Motor neuron (in vitro differentiated cells): ENCODE measurements at regions not wholly inside any gene's neighbourhood (a gene's known extent, or its start where the extent isn't known, plus 50 kb on each side); places are given as distances from the start of the nearest gene placed in this dataset.
"Not testable (repeated sequence)": the region's sequence is repeated elsewhere in the genome, so short reads cannot be mapped to it uniquely, and the experiment has no call there.

Experiments used
- ATAC-seq, 8 experiments: fragments of 200-7000 bp; cut with Tn5 transposase; replicated peaks in 6 of 8; 2 replicates each; pipeline ENCODE4 v1.8.0; 2021; ENCODE audit warnings: mild to moderate bottlenecking in 8 of 8, moderate library complexity in 8 of 8
- H3K27ac ChIP-seq, 2 donors: fragments of 250-450 bp; sonication (Bioruptor Pico); 2 replicates each; pipeline ENCODE4 v1.9.0; 2021; ENCODE audit warnings: antibody characterized with exemption in 2 of 2, mild to moderate bottlenecking in 2 of 2, moderate library complexity in 1 of 2
- H3K4me1 ChIP-seq, 2 donors: fragments of 250-450 bp; sonication (Bioruptor Pico); replicated peaks in 1 of 2; 2 replicates each; pipeline ENCODE4 v1.6.1; 2021; ENCODE audit warnings: antibody characterized with exemption in 2 of 2, mild to moderate bottlenecking in 2 of 2, moderate library complexity in 1 of 2
- H3K4me3 ChIP-seq, 5 donors: fragments of 250-450 bp; sonication (Bioruptor Pico); 2 replicates each; pipeline ENCODE4 v1.9.0; 2021; ENCODE audit warnings: antibody characterized with exemption in 5 of 5, mild to moderate bottlenecking in 5 of 5, moderate library complexity in 4 of 5
- WGBS, 10 experiments: fragments of 450-650 bp; shearing (Covaris generic); methylation state at CpG; one replicate each; pipeline ENCODE4 v1.0.0; 2022; 5-methylcytosine and 5-hydroxymethylcytosine counted together
- in situ Hi-C, 9 experiments: fragments of 400-800 bp; cut with MboI; loops; one replicate each; pipeline ENCODE4 v1.15.0; 2021; ENCODE audit warnings: low sequenced_read_pairs in 9 of 9, low pct_unique_long_range_greater_than_20kb in 2 of 9; ENCODE audit not compliant: unreplicated experiment in 9 of 9

- 20 to 100% (median 75%) methylated on average over 1 to 5 of the region's 5 CpGs for WGBS, 10 experiments
- Histone ChIP-seq H3K4me3 (no peak overlapping the region), H3K27ac (no peak overlapping the region), H3K4me1 (no peaks in the 10 kb centered on the region)
- in situ Hi-C loops: no loop called here
- ATAC-seq: peak in 3 of 8 experiments; percentile 31 to 54 (median 46)
These were observed 358.7 kb downstream of the RFC3 start for GRCh38 chr13:34176633-34177032.

- Histone ChIP-seq H3K4me1 (no peaks in the 10 kb centered on the region), H3K27ac (no peak overlapping the region), H3K4me3 (no peak overlapping the region)
- WGBS, 10 experiments: 14 to 43% (median 17%) methylated on average over 1 of the region's 1 CpG; no CpG with 5 or more reads in 6 of the 10 experiments
- in situ Hi-C loops: no loop called here
- no peak for ATAC-seq
These were observed 361.5 kb downstream of the RFC3 start for GRCh38 chr13:34179481-34179880.

DNA sequence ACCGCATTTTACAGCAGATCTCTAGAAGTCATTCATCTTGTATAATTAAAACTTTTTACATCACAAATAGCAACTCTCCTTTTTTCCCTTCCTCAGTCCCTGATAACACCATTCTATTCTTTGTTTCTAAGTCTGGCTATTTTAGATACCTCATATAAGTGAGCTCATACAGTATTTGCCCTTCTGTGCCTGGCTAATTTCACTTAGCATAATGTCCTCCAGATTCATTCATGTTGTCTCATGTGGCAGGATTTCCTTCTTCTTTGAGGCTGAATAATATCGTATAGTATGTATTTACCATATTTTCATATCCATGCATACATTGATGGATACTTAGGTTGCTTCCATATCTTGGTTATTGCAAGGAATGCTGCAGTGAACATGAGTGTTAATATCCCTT, 362.0 kb downstream of the RFC3 start:
- peak in 3 of 8 experiments; percentile 33 to 56 (median 38) for ATAC-seq
- in situ Hi-C loops: no loop called here

DNA sequence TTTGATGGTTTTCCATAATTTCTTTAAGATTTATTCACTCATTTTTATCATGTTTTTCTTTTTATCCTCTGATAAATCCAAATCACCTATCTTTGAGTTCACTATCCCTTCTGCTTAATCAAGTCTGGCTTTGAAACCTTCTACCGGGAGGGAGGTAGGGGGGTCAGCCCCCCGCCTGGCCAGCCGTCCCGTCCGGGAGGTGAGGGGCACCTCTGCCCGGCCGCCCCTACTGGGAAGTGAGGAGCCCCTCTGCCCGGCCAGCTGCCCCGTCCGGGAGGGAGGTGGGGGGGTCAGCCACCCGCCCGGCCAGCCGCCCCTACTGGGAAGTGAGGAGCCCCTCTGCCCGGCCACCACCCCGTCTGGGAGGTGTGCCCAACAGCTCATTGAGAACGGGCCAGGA, 363.3 kb downstream of the RFC3 start:
- ATAC-seq, H3K4me1 ChIP-seq, in situ Hi-C loops, H3K27ac ChIP-seq, H3K4me3 ChIP-seq: not testable (repeated sequence)
- WGBS, 10 experiments: 80 to 100% (median 96%) methylated on average over 1 to 5 of the region's 16 CpGs; no CpG with 5 or more reads in 5 of the 10 experiments

More for the DNA sequence above, 362.0 kb downstream of the RFC3 start:
- no peak overlapping the region for H3K4me3 ChIP-seq
- H3K4me1 ChIP-seq: no peaks in the 10 kb centered on the region
- WGBS, 10 experiments: 0 to 100% (median 81%) methylated on average over 1 to 2 of the region's 2 CpGs
- H3K27ac ChIP-seq: no peak overlapping the region

DNA sequence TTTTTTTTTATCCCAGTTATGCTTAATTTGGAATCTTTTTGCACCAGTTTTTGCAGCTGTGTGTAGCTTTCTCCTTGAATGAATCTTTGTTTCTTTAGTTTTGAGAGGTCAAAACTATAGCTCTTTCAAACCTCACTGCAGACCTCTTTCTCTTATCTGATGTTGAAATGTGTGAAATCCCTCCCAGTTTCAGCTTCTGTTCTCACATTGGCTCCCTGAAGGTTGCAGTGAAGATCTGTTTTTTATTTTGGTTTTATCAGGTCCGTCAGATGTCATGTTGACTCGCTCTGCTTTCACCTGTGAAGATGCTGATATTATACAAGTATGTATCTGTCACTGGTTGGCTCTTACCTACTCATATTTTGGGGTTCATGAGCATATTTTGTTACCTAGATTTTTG, 372.0 kb downstream of the RFC3 start:
- no peak overlapping the region for H3K4me3 ChIP-seq
- no peaks in the 10 kb centered on the region for H3K4me1 ChIP-seq
- WGBS, 10 experiments: 51 to 100% (median 86%) methylated on average over 1 to 2 of the region's 2 CpGs; no CpG with 5 or more reads in 2 of the 10 experiments
- in situ Hi-C loops: no loop called here
- no peak for ATAC-seq
- no peak overlapping the region for H3K27ac ChIP-seq

DNA sequence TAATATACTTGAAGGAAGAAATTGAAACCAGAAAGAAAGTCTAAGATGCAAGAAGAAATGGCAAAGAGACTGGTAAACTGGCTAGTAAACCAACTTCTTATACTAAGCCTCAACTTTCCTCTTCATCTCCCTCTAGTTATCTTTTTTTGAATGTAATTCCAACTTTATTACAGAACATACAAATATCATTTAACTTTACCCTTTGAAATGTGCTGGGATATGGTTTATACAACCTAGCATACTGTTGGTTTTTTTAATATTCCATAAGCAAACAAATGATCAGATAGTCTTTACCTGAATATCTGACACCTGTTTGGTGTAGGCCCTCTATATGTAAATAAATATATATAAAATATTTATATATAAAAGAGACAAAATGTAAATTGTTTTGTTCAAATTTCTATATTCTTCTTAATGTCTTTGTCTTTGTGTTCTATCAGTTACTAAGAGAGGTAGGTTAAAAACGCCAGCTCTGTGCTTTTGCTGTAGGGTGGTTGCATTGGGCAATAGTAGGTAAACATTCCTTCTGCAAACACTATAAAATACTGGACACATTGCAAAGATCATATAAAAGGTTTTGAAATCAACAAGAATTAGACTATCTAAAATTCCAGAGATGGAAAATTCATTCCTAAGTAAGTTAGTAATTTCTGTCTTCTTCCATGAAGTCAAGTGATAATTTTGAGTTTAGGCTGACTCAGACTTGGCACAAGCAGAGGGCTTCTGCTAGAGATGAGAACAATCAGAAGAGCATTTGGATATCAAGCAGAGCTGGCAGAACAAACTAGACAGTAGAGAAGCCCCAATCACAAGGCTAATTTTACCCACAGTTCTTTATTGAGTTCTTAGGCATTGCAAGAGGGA, 383.3 kb downstream of the RFC3 start:
- ATAC-seq: no peak
- 64 to 100% (median 92%) methylated on average over 1 of the region's 1 CpG; no CpG with 5 or more reads in 4 of the 10 experiments for WGBS, 10 experiments

GRCh38 chr13:34207334-34207733, 389.4 kb downstream of the RFC3 start:
- H3K4me1 ChIP-seq: no peaks in the 10 kb centered on the region
- no peak overlapping the region for H3K27ac ChIP-seq
- no peak overlapping the region for H3K4me3 ChIP-seq
- ATAC-seq: no peak
- in situ Hi-C loops: no loop called here
- WGBS, 10 experiments: 7 to 89% (median 67%) methylated on average over 1 to 4 of the region's 4 CpGs; no CpG with 5 or more reads in 1 of the 10 experiments

More for the DNA sequence above, 383.3 kb downstream of the RFC3 start:
- Histone ChIP-seq H3K4me3 (no peak overlapping the region), H3K4me1 (no peaks in the 10 kb centered on the region), H3K27ac (no peak overlapping the region)
- in situ Hi-C loops: no loop called here

DNA sequence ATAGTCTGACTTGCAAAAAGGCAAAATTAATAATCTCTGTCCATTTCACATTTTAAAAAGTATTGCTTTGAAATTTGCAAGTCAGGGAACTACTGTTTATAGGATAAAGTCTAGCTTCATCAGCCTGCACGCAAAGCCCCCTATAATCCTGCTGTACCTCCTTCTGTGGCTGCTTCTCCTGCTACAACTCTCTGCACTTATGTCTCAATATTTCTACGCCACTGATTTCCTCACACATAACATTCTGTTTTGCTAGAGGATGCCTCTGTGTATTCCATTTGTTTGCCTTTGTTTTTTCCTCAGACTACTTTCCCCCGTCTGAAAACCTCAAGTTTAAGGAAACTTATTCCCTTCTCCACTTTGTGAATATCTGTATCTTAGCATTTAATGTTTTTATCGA, 389.9 kb downstream of the RFC3 start:
- Histone ChIP-seq H3K4me3 (no peak overlapping the region), H3K4me1 (no peaks in the 10 kb centered on the region), H3K27ac (no peak overlapping the region)
- 13 to 94% (median 82%) methylated on average over 2 to 4 of the region's 4 CpGs for whole genome bisulfite sequencing, 10 experiments
- in situ Hi-C loops: no loop called here
- ATAC-seq: no peak

GRCh38 chr13:34208336-34208735, 390.4 kb downstream of the RFC3 start:
- Histone ChIP-seq H3K4me1 (no peaks in the 10 kb centered on the region), H3K27ac (no peak overlapping the region), H3K4me3 (no peak overlapping the region)
- no peak for ATAC-seq
- 57 to 89% (median 86%) methylated on average over 1 of the region's 1 CpG; no CpG with 5 or more reads in 5 of the 10 experiments for WGBS, 10 experiments
- in situ Hi-C loops: no loop called here

DNA sequence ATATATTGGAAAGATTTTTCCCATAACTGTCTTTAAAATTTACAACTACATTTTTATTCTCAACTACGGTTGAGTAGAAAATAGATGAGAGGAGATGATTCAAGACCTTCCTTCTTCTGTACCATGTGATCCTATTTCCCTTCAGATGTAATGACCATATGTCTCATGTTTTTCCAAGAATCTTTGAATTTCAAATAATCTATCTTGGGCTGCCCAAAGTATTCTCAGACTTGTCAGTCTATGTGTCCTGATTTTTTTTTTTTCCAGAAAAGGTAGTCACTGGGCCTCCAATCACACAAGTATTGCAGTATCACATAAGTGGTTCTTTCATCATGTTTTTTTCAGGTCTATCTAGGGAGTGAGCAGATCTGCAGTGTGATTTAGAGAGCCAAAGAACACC, 392.4 kb downstream of the RFC3 start:
- H3K4me1 ChIP-seq: no peaks in the 10 kb centered on the region
- ATAC-seq: peak in 1 of 8 experiments; percentile 28
- H3K27ac ChIP-seq: no peak overlapping the region
- in situ Hi-C loops: no loop called here
- no peak overlapping the region for H3K4me3 ChIP-seq
- 0 to 100% (median 100%) methylated on average over 1 of the region's 1 CpG; no CpG with 5 or more reads in 3 of the 10 experiments for WGBS, 10 experiments

- Histone ChIP-seq H3K4me1 (peaks cover 3 to 11% of the 10 kb centered on the region in 2 donors), H3K27ac (no peak overlapping the region), H3K4me3 (no peak overlapping the region)
- 69 to 100% (median 96%) methylated on average over 1 to 2 of the region's 2 CpGs; no CpG with 5 or more reads in 6 of the 10 experiments for WGBS, 10 experiments
- in situ Hi-C loops: no loop called here
- peak in 4 of 8 experiments; percentile 51 to 71 (median 66) for ATAC-seq
These were observed 396.7 kb downstream of the RFC3 start for GRCh38 chr13:34214686-34215085.

DNA sequence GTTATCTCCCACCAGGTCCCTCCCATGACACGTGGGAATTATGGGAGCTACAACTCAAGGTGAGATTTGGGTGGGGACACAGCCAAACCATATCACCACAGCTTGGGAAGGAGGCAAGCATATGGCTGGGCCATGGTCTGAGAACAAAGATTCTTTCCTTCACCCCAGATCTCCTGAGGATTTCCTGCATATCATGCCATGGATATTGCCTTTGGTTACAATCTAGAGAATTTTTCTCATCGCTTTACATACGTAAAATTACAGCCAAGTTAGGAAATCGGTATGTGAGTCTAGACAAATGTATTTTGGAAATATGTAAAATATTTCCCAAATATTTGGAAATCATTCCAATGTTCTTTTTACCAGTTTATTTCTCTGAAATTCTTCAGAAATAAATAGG, 398.3 kb downstream of the RFC3 start:
- WGBS, 10 experiments: 80 to 100% (median 92%) methylated on average over 2 to 4 of the region's 4 CpGs; no CpG with 5 or more reads in 1 of the 10 experiments
- H3K4me1 ChIP-seq: peaks cover 3 to 11% of the 10 kb centered on the region in 2 donors
- in situ Hi-C loops: no loop called here
- H3K4me3 ChIP-seq: no peak overlapping the region
- H3K27ac ChIP-seq: no peak overlapping the region
- no peak for ATAC-seq

DNA sequence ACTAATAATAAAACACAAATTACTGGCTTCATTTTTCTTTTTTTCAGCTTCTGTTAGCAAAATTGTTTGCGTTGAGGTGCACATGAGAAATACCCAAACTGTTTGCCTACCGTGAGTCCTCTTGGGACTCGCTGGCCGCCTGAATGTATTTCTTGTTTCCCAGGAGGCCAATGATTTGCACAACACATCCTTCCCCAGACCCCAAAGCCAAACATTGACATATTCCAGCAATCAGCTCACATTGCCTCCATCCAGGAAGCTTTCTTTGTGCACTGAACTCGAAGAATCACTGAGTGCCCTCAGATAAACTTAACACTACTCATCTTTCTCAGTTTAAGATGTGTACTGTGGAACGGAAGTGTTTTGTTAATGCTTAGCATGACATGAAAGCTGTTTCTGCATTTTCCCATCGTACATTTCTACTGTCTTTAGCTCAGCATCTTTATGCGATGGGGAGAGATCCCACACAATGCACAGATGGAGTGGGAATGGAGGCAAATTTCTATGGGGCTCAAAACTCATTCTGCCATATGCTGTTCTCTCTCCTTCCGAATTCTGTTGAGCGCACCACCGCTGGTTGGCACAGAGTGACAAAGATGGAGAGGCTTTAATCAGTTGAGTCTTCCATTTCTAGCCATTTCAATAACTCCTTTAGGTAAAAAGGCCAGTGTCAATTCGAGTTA, 399.5 kb downstream of the RFC3 start:
- peak in 1 of 8 experiments; percentile 75 for ATAC-seq
- in situ Hi-C loops: no loop called here
- WGBS, 10 experiments: 66 to 93% (median 79%) methylated on average over 3 to 9 of the region's 12 CpGs

More for the DNA sequence above, 399.5 kb downstream of the RFC3 start:
- Histone ChIP-seq H3K4me3 (no peak overlapping the region), H3K4me1 (peaks cover 3 to 11% of the 10 kb centered on the region in 2 donors), H3K27ac (no peak overlapping the region)
